AG04449 (cell line): ENCODE measurements at regions not wholly inside any gene's neighbourhood (a gene's known extent, or its start where the extent isn't known, plus 50 kb on each side); places are given as distances from the start of the nearest gene placed in this dataset.

Experiments used
- CTCF ChIA-PET: fragments of 350-600 bp; formaldehyde crosslinking; extraction: SDS; loops from one replicate; lab custom pipeline; 2021; ENCODE audit warnings: antibody characterized with exemption; lab: Yijun Ruan, JAX
- POLR2A ChIA-PET: fragments of 400-600, 350-600 bp; formaldehyde crosslinking; extraction: SDS; loops from one replicate; lab custom pipeline; 2020; ENCODE audit warnings: antibody characterized with exemption, inconsistent platforms; lab: Yijun Ruan, JAX
- DNase-seq: peaks from one replicate; pipeline ENCODE4 v3.0.0-alpha.2; 2010; ENCODE audit warnings: low read depth, low spot score
- H3K4me3 ChIP-seq: 2 replicates; pipeline ENCODE4 v1.5.1; 2011; ENCODE audit warnings: low read depth, mild to moderate bottlenecking, control low read depth, low read length
- CTCF ChIP-seq: IDR thresholded peaks from one replicate; pipeline ENCODE4 v1.5.1; 2011; ENCODE audit warnings: mild to moderate bottlenecking, moderate library complexity, low read length, control low read depth, inconsistent platforms; ENCODE audit not compliant: insufficient read depth; ENCODE audit errors: missing control alignments

GRCh38 chr1:181175356-181175910, 86.9 kb downstream of the IER5 start:
- no peak for TF ChIP-seq CTCF
- no peak overlapping the region for H3K4me3 ChIP-seq
- ChIA-PET CTCF (interaction anchor here (1.6 kb wide), 1 partner anchor 9 kb away, joined by 4 read pairs; no protein-coding TSS in a partner anchor), POLR2A (no interaction called here)
- DNase-seq: no peak

- CTCF ChIA-PET: interaction anchor here (1.1 to 1.6 kb wide), 3 partner anchors 9 to 14 kb away, joined by 3 to 4 read pairs (median 3); no protein-coding TSS in a partner anchor
- no peak for DNase-seq
- no peak for TF ChIP-seq CTCF
- H3K4me3 ChIP-seq: no peak overlapping the region
- POLR2A ChIA-PET: no interaction called here
These were observed 87.5 kb downstream of the IER5 start for GRCh38 chr1:181175955-181176354.

- ChIA-PET POLR2A (no interaction called here), CTCF (interaction anchor here (2.9 kb wide), 1 partner anchor 11 kb away, joined by 20 read pairs; no protein-coding TSS in a partner anchor)
- H3K4me3 ChIP-seq: no peak overlapping the region
- no peak for TF ChIP-seq CTCF
- no peak for DNase-seq
These were observed 89.9 kb downstream of the IER5 start for GRCh38 chr1:181178241-181178879.

GRCh38 chr1:181179279-181179986, 90.9 kb downstream of the IER5 start:
- no peak for DNase-seq
- H3K4me3 ChIP-seq: no peak overlapping the region
- ChIA-PET POLR2A (no interaction called here), CTCF (interaction anchor here (0.8 to 2.9 kb wide), 4 partner anchors 10 to 298 kb away, joined by 3 to 20 read pairs (median 4); no protein-coding TSS in a partner anchor)
- no peak for TF ChIP-seq CTCF

GRCh38 chr1:181179987-181180365, 91.5 kb downstream of the IER5 start:
- POLR2A ChIA-PET: no interaction called here
- no peak for TF ChIP-seq CTCF
- DNase-seq: peak; percentile 24
- H3K4me3 ChIP-seq: no peak overlapping the region
- CTCF ChIA-PET: interaction anchor here (0.8 to 2.9 kb wide), 5 partner anchors 10 to 298 kb away, joined by 3 to 20 read pairs (median 3); no protein-coding TSS in a partner anchor
